A549 (cell line): ENCODE measurements at regions not wholly inside any gene's neighbourhood (a gene's known extent, or its start where the extent isn't known, plus 50 kb on each side); places are given as distances from the start of the nearest gene placed in this dataset.

ENCODE experiments used
- ATAC-seq, 2 experiments: fragments of 200-7000 bp in 1 of 2; fragments of >200 bp in 1 of 2; cut with Nextera tagmentation in 1 of 2; cut with Tn5 transposase in 1 of 2; 3 replicates each; pipeline versions ENCODE4 v1.8.0 to v1.9.1; 2018 to 2020; ENCODE audit warnings: mild to moderate bottlenecking in 1 of 2, moderate library complexity in 1 of 2
- CTCF ChIA-PET: fragments of 300-600 bp; sonication (Branson Sonifier 250); formaldehyde crosslinking; extraction: SDS; loops from one replicate; lab custom pipeline; 2021; ENCODE audit warnings: antibody characterized with exemption, inconsistent platforms; lab: Yijun Ruan, JAX
- POLR2A ChIA-PET: fragments of 350-600 bp; formaldehyde crosslinking; extraction: SDS; loops from one replicate; lab custom pipeline; 2021; ENCODE audit warnings: antibody characterized with exemption, inconsistent platforms; lab: Yijun Ruan, JAX
- DNase-seq, 2 experiments: peaks; one replicate each; pipeline versions ENCODE4 v3.0.0 to v3.0.0-alpha.2; 2011 to 2016; ENCODE audit warnings: low read depth in 1 of 2, low spot score in 1 of 2
- FAIRE-seq: peaks from 2 replicates; lab custom pipeline; 2011; peaks lifted over from hg19 to GRCh38; lab: Jason Lieb, UNC
- H3K27ac ChIP-seq, 2 experiments: fragments of >200 bp; sonication (Bioruptor Twin); formaldehyde crosslinking; 3 replicates each; pipeline ENCODE4 v1.5.1; 2016 to 2017
- H3K4me1 ChIP-seq: fragments of >200 bp; sonication (Bioruptor Twin); formaldehyde crosslinking; 3 replicates; pipeline ENCODE4 v1.6.1; 2016
- H3K4me2 ChIP-seq: fragments of >200 bp; sonication (Bioruptor Twin); formaldehyde crosslinking; 3 replicates; pipeline ENCODE4 v1.6.1; 2016
- H3K4me3 ChIP-seq: fragments of >200 bp; sonication (Bioruptor Twin); formaldehyde crosslinking; 3 replicates; pipeline ENCODE4 v1.5.1; 2016
- H3K9me3 ChIP-seq: fragments of >200 bp; sonication (Bioruptor Twin); formaldehyde crosslinking; 3 replicates; pipeline ENCODE4 v1.6.1; 2016
- BCL3 ChIP-seq: fragments of >200 bp; sonication (Bioruptor Twin); formaldehyde crosslinking; IDR thresholded peaks from 3 replicates; pipeline ENCODE4 v1.6.1; 2016
- BHLHE40 ChIP-seq: IDR thresholded peaks from 2 replicates; pipeline ENCODE4 v1.6.1; 2012; ENCODE audit warnings: low read depth, low read length, inconsistent platforms
- EHMT2 ChIP-seq: fragments of 200-600 bp; sonication (generic); IDR thresholded peaks from 2 replicates; pipeline ENCODE4 v1.6.1; 2016; ENCODE audit warnings: antibody characterized with exemption, low read depth, mild to moderate bottlenecking, moderate library complexity
- ELK1 ChIP-seq: fragments of 150-350 bp; IDR thresholded peaks from 2 replicates; pipeline ENCODE4 v1.6.1; 2014; ENCODE audit warnings: low read depth, mild to moderate bottlenecking, low read length
- ESRRA ChIP-seq: fragments of 150-350 bp; IDR thresholded peaks from 2 replicates; pipeline ENCODE4 v1.6.1; 2014; ENCODE audit warnings: mild to moderate bottlenecking, low read length, borderline replicate concordance
- FOSL2 ChIP-seq, 2 experiments: fragments of 450-650 bp in 1 of 2; fragments of >200 bp in 1 of 2; sonication (Bioruptor Twin) in 1 of 2; formaldehyde crosslinking; IDR thresholded peaks; 2 replicates each; pipeline versions ENCODE4 v1.5.0 to v1.6.1; 2016 to 2020; ENCODE audit warnings: mild to moderate bottlenecking in 1 of 2, moderate library complexity in 1 of 2
- FOXS1 ChIP-seq: fragments of 250-450 bp; sonication (Bioruptor Pico); IDR thresholded peaks from 2 replicates; pipeline ENCODE4 v1.5.0; 2020; ENCODE audit warnings: mild to moderate bottlenecking, moderate library complexity
- HDAC2 ChIP-seq: fragments of 200-600 bp; sonication (generic); IDR thresholded peaks from 2 replicates; pipeline ENCODE4 v1.6.1; 2016
- HEYL ChIP-seq: fragments of 250-450 bp; sonication (Bioruptor Pico); IDR thresholded peaks from 2 replicates; pipeline ENCODE4 v1.8.0; 2021; ENCODE audit warnings: mild to moderate bottlenecking, moderate library complexity
- HOXA7 ChIP-seq: fragments of 250-450 bp; sonication (Bioruptor Pico); IDR thresholded peaks from 2 replicates; pipeline ENCODE4 v1.5.0; 2020; ENCODE audit warnings: mild to moderate bottlenecking, moderate library complexity
- MAZ ChIP-seq: fragments of 150-350 bp; IDR thresholded peaks from 2 replicates; pipeline ENCODE4 v1.6.1; 2014; ENCODE audit warnings: antibody characterized with exemption, low read depth, low read length, borderline replicate concordance
- NR3C1 ChIP-seq: fragments of >200 bp; sonication (Bioruptor Twin); formaldehyde crosslinking; IDR thresholded peaks from 3 replicates; pipeline ENCODE4 v1.6.1; 2017
- POLR2A ChIP-seq: IDR thresholded peaks from 2 replicates; pipeline ENCODE4 v1.6.1; 2012; ENCODE audit warnings: mild to moderate bottlenecking, low read length
- RAD21 ChIP-seq, 2 experiments: fragments of >200 bp in 1 of 2; sonication (Bioruptor Twin) in 1 of 2; formaldehyde crosslinking in 1 of 2; IDR thresholded peaks in 1 of 2; conservative IDR thresholded peaks in 1 of 2; 2 replicates in 1 of 2; 3 replicates in 1 of 2; pipeline ENCODE4 v1.6.1; 2012 to 2018; ENCODE audit warnings: inconsistent platforms in 1 of 2
- RARB ChIP-seq: fragments of 250-450 bp; sonication (Bioruptor Pico); IDR thresholded peaks from 2 replicates; pipeline ENCODE4 v1.8.0; 2021; ENCODE audit warnings: mild to moderate bottlenecking, moderate library complexity
- RCOR1 ChIP-seq: fragments of 150-350 bp; IDR thresholded peaks from 2 replicates; pipeline ENCODE4 v1.6.1; 2014; ENCODE audit warnings: antibody characterized with exemption, low read length, low read depth
- TFCP2L1 ChIP-seq: fragments of 250-450 bp; sonication (Bioruptor Pico); IDR thresholded peaks from 2 replicates; pipeline ENCODE4 v1.5.0; 2021; ENCODE audit warnings: mild to moderate bottlenecking
- ZC3H11A ChIP-seq: fragments of 450-650 bp; IDR thresholded peaks from 2 replicates; pipeline ENCODE4 v1.6.1; 2014; ENCODE audit warnings: antibody characterized with exemption, mild to moderate bottlenecking
- WGBS: methylation state at CpG from one replicate; pipeline ENCODE4 v1.1.6; 2017; ENCODE audit errors: missing lambda C conversion rate; 5-methylcytosine and 5-hydroxymethylcytosine counted together
- TF ChIP-seq, protein P1 (sequence below): IDR thresholded peaks from 2 replicates; pipeline ENCODE4 v1.6.1; 2012; ENCODE audit warnings: low read depth, borderline replicate concordance
- TF ChIP-seq, protein P2 (sequence below): fragments of 450-650 bp; IDR thresholded peaks from 2 replicates; pipeline ENCODE4 v1.6.1; 2014; ENCODE audit warnings: antibody characterized with exemption

- TF ChIP-seq TFCP2L1 (CRISPR knock-in tag), result no peak
- TF ChIP-seq EHMT2, result no peak
- no peak for TF ChIP-seq MAZ
- no peak for TF ChIP-seq RARB (CRISPR knock-in tag)
- TF ChIP-seq ESRRA, result no peak
- TF ChIP-seq POLR2A, result no peak
- TF ChIP-seq FOSL2 (IDR thresholded peaks at IDR 0.05), result no peak
- no peak for TF ChIP-seq FOSL2 (CRISPR knock-in tag; IDR thresholded peaks at IDR 0.05)
- no peak for TF ChIP-seq HDAC2
- CTCF ChIA-PET, result interaction anchor here (1.9 to 2.4 kb wide), 2 partner anchors 9 to 17 kb away, joined by 4 to 6 read pairs; no protein-coding TSS in a partner anchor
- Histone ChIP-seq H3K9me3 (no peaks in the 10 kb centered on the region), H3K4me3 (no peak overlapping the region), H3K4me2 (no peak overlapping the region), H3K4me1 (no peaks in the 10 kb centered on the region), H3K27ac (no peak overlapping the region)
- FAIRE-seq, result no peak
- DNase-seq, result no peak
- 84% methylated on average over 3 of the region's 3 CpGs for WGBS
- POLR2A ChIA-PET, result no interaction called here
- no peak for ATAC-seq
Observed at GRCh38 chr5:107230367-107230766, 440.4 kb downstream of the EFNA5 start.

DNA sequence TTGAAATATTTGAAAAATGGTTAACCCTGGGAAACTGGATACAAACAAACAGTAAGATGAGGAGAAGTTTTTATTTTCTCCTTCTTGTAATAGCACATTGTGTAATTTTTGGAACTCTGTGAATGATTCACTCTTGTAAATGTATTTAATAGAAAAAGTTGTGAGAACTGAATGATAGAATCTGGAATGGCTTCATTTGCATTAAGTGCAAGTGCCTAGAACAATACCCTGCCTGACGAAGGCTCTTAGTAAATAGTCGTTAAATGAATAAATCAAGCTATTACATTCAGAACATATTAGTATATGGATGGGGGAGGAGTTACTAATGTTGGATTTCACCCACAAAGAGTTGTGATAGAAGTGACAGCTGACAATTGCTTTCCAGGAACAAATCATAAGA lies 442.5 kb downstream of the EFNA5 start:
- POLR2A ChIA-PET, result no interaction called here
- WGBS, result 90% methylated on average over 2 of the region's 2 CpGs

GRCh38 chr5:107224272-107224671 lies 446.5 kb downstream of the EFNA5 start:
- no peak for FAIRE-seq
- no peak for ATAC-seq
- DNase-seq, result no peak
- Histone ChIP-seq H3K4me2 (no peak overlapping the region), H3K27ac (no peak overlapping the region), H3K9me3 (no peaks in the 10 kb centered on the region)
- CTCF ChIA-PET, result interaction anchor here (1.2 kb wide), 1 partner anchor 11 kb away, joined by 3 read pairs; no protein-coding TSS in a partner anchor
- TF ChIP-seq, protein P1, sequence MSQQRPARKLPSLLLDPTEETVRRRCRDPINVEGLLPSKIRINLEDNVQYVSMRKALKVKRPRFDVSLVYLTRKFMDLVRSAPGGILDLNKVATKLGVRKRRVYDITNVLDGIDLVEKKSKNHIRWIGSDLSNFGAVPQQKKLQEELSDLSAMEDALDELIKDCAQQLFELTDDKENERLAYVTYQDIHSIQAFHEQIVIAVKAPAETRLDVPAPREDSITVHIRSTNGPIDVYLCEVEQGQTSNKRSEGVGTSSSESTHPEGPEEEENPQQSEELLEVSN, result no peak
- TF ChIP-seq ELK1 (no peak), NR3C1 (no peak), BCL3 (no peak), FOXS1 (CRISPR knock-in tag) (no peak), ZC3H11A (no peak), HEYL (CRISPR knock-in tag) (no peak), FOSL2 (IDR thresholded peaks at IDR 0.05) (no peak), FOSL2 (CRISPR knock-in tag; IDR thresholded peaks at IDR 0.05) (no peak), RCOR1 (no peak), HOXA7 (CRISPR knock-in tag) (no peak), RAD21 (conservative IDR thresholded peaks at IDR 0.05 in 1 of 2, IDR thresholded peaks at IDR 0.05 in 1 of 2) (no peak), BHLHE40 (no peak)
- TF ChIP-seq, protein P2, sequence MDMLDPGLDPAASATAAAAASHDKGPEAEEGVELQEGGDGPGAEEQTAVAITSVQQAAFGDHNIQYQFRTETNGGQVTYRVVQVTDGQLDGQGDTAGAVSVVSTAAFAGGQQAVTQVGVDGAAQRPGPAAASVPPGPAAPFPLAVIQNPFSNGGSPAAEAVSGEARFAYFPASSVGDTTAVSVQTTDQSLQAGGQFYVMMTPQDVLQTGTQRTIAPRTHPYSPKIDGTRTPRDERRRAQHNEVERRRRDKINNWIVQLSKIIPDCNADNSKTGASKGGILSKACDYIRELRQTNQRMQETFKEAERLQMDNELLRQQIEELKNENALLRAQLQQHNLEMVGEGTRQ, result no peak
- TF ChIP-seq, all 56 proteins: peak for 0
- POLR2A ChIA-PET, result no interaction called here
- Histone ChIP-seq H3K4me3 (no peak overlapping the region), H3K4me1 (peaks cover under 1% of the 10 kb centered on the region; the same call in 2 of the 3 replicates)
- 5% methylated on average over 1 of the region's 1 CpG for WGBS

More for the DNA sequence above, 442.5 kb downstream of the EFNA5 start:
- no peak for TF ChIP-seq FOSL2 (IDR thresholded peaks at IDR 0.05)
- TF ChIP-seq FOSL2 (CRISPR knock-in tag; IDR thresholded peaks at IDR 0.05), result no peak
- no peak overlapping the region for H3K4me2 ChIP-seq
- CTCF ChIA-PET, result interaction anchor here (1.0 kb wide), 1 partner anchor 13 kb away, joined by 3 read pairs; no protein-coding TSS in a partner anchor
- FAIRE-seq (no peak), DNase-seq (no peak), ATAC-seq (no peak)
- H3K27ac ChIP-seq, result no peak overlapping the region
- H3K4me3 ChIP-seq, result no peak overlapping the region
- no peaks in the 10 kb centered on the region for H3K9me3 ChIP-seq
- H3K4me1 ChIP-seq, result no peaks in the 10 kb centered on the region
